NCI-H1694 treated with DMSO at 0.1 percent for 48 hours (cell line): ENCODE measurements at regions not wholly inside any gene's neighbourhood (a gene's known extent, or its start where the extent isn't known, plus 50 kb on each side); places are given as distances from the start of the nearest gene placed in this dataset.
"Not testable (repeated sequence)": the region's sequence is repeated elsewhere in the genome, so short reads cannot be mapped to it uniquely, and the experiment has no call there.

Experiments used
- DNase-seq: peaks from one replicate; lab custom pipeline; 2025; lab: John Stamatoyannopoulos, UW

- no peak for DNase-seq
Measured at GRCh38 chr2:123485056-123485455, 540.0 kb upstream of the CNTNAP5 start.

- no peak for DNase-seq
Measured at GRCh38 chr2:123493687-123494086, 531.4 kb upstream of the CNTNAP5 start.

DNA sequence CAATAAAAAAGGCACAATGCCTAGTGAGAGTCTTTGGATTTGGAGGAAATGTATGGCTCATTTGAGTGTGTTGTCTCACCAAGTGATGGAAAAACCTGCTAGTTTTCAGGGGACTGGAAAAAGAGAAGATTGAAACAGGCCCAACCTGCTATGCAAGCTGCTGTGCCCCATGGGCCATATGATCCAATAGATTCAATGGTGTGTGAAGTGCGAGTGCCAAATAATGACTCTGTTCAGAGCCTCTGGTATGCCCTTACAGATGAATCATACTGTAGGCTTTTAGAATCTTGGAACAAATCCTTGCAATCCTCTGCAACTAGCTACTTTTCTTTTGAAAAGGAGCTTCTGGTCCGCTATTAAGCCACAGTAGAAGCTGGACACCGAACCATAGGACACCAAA is 529.8 kb upstream of the CNTNAP5 start:
- DNase-seq = no peak

DNA sequence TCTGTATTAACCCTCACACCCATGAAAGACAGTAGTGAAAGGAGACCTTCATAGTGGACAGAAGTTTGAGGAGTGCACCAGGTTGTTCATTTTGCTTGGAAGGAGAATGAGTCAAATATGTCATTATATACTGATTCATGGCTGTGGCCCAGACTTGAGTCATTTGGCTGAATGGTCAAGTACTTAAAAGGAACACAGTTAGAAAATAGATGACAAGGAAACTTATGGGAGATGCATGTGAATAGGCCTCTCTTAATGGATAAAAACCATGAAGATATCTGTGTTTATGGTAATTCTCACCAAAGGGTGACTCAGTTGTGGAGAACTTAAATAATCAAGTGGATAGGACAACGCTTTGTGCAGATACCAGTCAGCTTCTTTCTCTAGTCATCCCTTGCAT is 524.7 kb upstream of the CNTNAP5 start:
- no peak for DNase-seq

DNA sequence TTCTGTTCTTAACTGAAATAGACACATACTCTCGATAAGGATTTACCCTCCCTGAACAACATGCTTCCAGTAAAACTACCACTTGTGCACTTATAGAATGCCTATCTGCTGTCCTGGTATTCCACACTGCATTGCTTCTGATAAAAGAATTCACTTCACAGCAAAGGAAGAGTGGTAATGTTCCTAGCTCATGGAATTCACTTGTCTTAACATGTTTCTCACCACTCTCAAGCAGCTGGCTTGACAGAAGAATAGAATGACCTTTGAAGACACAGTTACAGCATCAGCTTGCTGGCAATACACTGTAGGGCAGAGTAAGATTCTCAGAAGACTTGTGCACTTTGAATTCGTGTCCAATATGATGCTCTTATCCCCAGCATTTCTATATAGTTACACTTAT is 524.1 kb upstream of the CNTNAP5 start:
- no peak for DNase-seq

DNA sequence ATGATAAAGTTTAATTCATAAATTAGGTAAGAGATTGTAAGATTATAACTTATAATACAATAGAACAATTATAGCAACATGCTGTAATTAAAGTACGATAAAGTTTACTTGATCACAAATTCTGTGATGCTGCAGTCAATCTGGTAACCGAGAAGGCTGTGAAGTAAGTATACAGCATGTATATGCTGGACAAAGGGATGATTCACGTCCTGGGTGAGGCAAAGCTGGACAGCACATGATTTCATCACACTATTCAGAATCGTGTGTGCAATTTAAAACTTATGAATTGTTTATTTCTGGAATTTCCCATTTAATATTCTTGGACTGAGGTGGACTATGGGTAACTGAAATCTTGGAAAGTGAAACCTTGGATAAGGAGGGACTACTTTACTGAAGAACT is 522.2 kb upstream of the CNTNAP5 start:
- no peak for DNase-seq

DNA sequence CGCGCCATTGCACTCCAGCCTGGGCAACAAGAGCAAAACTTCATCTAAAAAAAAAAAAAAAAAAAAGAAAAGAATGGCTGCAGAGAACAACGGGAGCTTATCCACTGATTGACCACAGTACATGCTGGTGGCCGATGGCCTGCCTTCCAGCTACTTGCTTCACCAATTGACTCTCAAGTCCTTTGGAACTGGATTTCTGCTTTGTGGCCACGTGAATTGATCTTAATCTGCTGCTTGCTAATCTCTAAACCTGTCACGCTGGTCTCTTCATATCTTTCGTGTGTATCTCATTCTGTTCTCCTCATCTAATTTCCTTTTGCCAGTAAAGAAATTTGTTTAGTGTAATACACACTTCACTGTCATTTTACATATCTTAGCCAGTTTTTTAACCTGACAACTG is 512.5 kb upstream of the CNTNAP5 start:
- no peak for DNase-seq

- DNase-seq = no peak
Measured at GRCh38 chr2:123513351-123513750, 511.7 kb upstream of the CNTNAP5 start.

DNA sequence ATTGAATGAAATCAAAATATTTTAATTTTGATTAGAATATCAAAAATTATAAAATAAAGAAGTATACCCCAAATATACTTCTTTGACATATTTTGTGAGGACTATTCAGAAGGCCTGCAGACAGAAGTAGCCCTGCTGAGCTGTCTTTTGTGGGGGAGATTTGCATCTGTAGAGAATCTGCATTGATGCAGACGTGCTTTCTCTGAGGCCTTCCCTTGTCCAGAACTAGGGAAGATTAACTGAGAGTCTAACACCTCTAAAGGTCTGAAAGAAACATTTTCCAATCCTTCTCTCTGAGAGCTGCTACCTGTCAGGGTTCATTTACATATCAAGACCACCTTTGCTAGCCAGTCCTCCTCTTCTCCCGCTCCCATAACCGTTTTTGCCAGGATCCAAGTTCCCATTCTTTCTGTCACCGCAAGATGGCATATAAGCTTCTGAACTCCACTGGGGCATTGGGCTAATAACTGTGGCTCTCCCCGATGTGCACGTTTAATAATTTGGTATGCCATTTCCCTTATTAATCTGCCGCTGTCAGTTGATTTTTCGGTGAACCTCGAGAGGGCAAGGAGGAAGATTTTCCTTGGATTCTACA is 510.4 kb upstream of the CNTNAP5 start:
- DNase-seq = no peak

DNA sequence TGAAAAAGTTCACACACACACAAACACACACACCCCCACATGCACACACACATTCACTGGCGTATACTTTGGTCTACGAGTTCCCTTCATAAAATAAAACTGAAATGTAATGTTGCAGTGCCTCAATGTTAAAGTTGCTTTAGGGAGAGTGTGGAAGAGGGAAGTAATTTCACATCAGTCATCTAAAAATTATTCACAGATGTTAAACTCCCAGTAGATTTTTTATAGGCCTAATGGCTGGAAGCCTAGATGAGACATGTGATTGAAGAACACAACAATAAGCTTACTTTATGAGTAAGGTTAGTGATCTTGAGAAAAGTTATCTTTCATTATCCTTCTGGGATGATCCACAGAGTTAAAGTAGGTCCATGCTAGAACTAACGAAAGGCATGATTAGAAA is 506.7 kb upstream of the CNTNAP5 start:
- DNase-seq = no peak

DNA sequence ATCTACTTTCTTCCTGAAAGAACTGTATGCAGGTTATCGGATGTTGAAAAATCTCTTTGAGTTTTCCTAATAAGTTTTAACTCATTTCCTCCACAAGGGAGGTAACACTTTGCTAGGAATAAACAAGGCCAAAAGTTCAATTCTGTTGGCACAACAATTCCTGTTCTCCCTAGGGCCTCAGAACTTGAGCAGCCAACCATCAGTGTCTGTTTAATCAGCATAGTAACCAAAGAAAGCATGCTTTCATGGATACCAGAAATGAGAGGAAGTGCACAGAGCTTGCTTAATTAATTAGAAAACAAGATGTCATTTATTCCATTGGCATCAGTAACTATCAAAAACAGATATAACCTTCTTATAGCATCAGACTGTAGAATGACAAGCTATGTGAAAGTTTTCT is 503.2 kb upstream of the CNTNAP5 start:
- no peak for DNase-seq

DNA sequence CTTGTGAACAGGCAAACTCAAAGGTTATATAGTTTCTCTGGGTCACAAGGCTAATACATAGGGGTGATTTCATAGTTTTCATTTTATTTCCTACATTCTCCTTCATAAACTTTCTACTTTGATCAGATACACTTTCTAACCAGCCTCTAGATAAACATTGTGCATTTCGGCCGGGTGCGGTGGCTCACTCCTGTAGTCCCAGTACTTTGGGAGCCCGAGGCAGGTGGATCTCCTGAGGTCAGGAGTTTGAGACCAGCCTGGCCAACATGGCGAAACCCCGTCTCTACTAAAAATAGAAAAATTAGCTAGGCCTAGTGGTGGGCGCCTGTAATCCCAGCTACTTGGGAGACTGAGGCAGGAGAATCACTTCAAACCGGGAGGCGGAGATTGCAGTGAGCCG is 502.6 kb upstream of the CNTNAP5 start:
- DNase-seq = not testable (repeated sequence)

DNA sequence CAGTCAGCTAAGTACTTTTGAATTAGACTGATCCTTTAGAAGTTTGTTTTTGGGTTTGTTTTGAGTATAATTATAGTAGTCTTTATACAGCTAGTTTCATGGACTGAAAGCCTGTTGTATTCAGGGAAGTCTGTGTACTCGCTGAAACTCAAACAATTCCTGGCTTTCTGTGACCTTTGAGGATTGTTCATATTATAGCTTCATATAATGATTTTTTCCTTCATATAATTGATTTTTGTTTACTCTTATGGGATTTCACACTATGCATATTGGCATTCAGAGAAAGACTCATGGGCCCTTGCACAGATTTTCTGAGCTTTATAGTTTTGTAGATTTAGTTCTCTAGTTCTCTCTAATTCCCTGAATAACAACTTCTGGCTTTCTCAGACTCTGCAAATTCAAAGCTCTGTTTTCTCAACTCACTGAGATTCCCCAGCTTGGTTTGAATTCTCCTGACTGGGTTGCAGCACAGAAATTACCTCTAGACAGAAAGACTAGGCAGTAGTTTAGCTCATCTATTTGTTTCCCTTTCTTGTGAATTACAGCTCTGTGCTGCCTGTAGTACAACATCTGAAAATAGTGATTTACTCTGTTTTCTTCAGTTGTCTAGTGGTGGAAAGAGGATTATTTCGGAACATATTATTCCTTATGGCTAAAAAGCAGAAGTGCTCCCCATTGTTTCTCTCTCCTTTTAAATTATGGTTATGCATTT is 495.9 kb upstream of the CNTNAP5 start:
- DNase-seq = no peak

- DNase-seq = no peak
Measured at GRCh38 chr2:123530004-123530403, 495.1 kb upstream of the CNTNAP5 start.

DNA sequence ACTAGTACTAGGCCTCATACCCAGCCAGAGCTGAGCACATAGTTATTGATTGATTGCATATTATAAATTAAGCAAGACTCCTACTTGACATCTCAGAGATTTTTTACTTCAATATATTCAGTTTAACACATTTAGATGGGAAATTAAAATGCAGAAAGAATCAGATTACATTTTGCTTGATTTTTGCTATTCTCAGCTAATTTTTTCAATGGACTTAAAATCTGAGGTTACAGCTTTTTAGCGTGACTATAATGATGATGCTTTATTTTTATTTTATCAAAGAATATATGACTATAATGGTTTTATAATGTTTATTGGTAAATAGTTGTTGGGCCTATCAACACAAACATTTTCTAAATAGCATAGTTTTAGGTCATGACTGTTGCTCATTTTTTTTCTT is 493.0 kb upstream of the CNTNAP5 start:
- DNase-seq = no peak

DNA sequence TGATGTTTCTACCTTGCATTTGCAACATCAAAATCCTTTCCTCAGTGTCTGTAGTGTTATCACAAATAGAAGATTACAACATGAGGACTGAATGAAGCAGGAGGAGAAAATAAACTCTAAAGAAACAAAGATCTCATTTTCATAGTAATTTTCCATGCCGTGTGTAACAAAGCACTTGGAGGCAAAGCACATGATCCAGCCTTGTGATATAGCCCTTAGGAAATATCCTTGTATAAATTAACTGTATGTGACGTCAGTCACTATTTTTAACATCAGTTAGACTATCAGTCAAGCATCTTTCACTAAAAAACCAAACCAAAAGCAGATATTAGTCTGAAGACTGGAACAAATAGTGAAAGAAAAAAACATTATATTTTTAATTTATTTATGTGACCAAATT is 492.1 kb upstream of the CNTNAP5 start:
- no peak for DNase-seq

DNA sequence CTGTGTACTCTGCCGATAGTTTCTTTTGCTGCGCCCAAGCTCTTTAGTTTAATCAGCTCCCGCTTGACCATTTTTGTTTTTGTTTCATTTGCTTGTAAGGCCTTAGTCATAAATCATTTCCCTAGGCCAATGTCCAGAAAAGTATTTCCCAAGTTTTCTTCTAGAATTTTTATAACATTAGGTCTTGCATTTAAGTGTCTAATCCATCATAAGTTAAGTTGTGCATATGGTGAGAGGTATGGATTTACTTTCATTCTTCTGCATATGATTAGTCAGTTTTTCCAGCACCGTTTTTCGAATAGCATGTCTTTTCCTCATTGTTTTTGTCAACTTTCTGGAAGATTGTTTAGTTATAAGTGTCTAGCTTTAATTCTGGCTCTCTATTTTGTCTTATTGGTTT is 484.8 kb upstream of the CNTNAP5 start:
- DNase-seq = no peak

DNA sequence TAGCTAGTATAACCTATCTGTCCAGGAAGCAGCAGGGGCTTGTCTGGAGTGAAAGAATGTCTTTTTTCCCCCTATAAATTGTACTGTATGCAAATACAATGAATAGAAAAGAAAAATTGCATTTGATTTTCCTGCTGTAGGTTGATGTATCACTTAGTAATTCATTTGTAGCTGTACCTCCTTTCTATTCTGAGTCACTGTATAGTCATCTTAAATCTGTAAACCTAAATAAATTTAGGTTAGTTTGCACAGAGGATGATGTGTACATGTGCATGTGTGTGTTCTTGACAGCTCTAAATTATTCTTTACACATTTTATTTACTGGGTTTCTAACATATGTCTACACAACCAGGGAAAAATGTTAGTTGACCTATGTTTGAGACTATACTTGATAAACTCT is 478.7 kb upstream of the CNTNAP5 start:
- no peak for DNase-seq

DNA sequence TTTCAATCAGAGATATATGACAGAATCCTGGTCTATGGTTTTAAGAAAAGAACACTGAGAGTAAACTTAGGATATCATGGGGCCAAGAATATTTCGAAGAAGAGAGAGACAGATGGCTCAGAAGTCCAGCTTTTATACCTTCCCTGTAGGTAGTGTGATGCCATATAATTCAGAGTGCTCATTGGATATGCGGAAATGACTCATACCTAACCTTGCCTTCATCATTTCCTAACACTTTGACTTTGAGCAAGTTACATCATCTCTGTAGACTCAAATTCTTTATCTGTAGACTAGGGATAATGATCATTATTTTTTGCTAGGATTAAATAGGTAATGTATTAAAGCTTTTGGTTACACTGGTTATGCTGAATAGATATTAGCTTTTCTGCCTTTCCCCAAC is 461.6 kb upstream of the CNTNAP5 start:
- no peak for DNase-seq

DNA sequence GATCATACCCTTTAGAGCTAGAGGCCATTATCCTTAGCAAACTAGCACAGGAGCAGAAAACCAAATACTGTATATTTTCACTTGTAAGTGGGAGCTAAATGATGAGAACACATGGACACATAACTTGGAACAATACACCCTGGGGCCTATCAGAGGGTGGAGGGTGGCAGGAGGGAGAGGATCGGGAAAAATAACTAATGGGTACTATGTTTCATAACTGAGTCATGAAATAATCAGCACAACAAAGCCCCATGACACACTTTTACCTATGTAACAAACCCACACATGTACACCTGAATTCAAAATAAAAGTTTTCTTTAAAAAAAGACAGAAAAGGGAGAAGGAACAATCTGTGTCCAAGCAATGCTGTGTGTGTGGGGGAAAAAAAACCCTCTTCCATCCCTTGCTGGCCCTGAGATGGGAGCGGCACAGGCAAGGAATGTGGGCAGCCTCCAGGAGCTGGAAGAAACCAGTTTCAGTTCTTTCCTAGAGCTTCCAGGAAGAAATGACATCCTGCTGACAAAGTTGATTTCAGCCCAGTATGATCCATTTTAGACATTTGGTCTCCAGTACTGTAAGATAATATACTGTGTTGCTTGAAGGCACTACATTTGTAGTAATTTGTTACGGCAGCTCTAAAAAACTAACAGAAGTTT is 458.7 kb upstream of the CNTNAP5 start:
- DNase-seq = no peak

- DNase-seq = no peak
Measured at GRCh38 chr2:123578016-123578415, 447.1 kb upstream of the CNTNAP5 start.

DNA sequence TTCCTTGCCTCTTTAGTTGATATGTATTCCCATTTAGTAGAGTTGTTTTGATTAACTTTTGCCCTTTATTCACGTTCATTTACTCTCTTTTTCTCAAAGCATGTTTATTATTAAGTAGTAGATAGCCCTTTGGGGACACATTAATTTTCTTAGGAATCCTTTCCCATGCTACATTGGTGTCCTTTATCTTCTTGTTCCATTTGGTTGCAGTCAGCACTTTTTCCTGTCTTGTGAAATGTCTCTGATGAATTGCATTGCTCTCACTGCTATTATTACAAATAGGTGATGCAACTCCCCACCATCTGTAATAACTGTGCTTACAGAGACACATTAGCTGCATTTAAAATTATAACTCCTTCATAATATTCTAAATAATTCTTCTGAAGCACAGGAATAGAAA is 428.5 kb upstream of the CNTNAP5 start:
- no peak for DNase-seq

DNA sequence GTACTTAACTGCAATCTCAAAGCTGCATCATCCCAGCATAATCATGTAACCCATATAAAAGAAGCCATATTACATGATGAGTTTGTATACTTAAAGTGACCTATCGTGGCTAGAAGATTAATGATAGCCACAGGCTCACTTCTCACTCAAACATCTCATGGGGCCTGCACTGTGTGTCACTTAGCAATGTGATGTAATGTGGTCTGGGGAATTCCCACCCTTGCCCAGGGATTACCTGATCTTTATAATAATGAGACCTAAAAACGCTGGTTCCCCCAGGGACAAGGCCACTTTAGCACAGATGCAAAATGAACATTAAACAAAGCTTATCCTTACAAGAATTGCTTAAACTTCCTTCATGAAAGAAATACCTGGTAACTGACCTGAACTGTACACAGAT is 427.1 kb upstream of the CNTNAP5 start:
- DNase-seq = no peak

GRCh38 chr2:123606631-123607030 is 418.5 kb upstream of the CNTNAP5 start:
- DNase-seq = no peak
